ENCODE measurements at regions not wholly inside any gene's neighbourhood (a gene's known extent, or its start where the extent isn't known, plus 50 kb on each side); places are given as distances from the start of the nearest gene placed in this dataset.

DNA sequence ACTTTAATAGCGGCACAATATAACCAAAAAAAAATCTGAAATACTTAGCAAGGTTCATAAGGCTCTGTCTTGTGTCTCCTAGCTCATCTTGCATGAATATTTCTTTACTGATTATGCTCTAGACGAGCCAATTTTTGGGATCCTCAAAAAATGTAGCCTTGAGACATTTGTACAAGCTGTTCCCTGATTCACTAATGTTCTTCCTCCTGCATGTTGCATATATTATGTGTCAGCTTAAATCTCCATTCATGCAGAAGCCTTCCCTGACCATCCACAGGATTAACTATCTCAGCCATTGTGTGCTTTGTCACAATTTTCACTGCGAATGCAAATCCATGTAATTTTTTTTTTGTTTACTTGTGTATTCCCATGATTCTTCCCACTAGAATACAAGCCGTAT, 594.0 kb upstream of the VRK2 start:
- Histone ChIP-seq H3K27me3 (no peaks in the 10 kb centered on the region), H3K4me3 (no peak overlapping the region), H3K4me1 (no peaks in the 10 kb centered on the region), H3K9me3 (no peaks in the 10 kb centered on the region), H3K36me3 (no peaks in the 10 kb centered on the region), H3K27ac (no peak overlapping the region)
- intact Hi-C loops (cut with DNase I): no loop called here
- TF ChIP-seq CTCF (IDR thresholded peaks at IDR 0.05): no peak
- DNase-seq (no peak), ATAC-seq (no peak)

DNA sequence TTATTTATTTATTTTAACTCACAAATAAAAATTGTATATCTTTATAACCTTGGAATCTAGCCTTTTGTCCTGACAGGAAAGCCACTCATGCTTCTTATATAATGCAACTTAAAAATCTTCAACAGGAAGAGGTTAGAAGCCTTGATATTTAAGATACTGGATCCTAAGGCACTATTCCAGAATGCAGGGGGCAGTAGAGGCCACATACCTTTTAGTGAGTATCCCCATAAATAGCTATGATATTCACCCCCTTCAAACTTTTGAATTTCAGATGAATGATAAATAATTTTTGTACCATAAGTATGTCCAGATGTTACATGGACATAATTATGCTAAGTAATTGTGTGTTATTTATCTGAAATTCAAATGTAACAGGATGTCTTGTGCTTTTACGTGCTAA, 592.7 kb upstream of the VRK2 start:
- TF ChIP-seq CTCF (IDR thresholded peaks at IDR 0.05): no peak
- H3K4me1 ChIP-seq: no peaks in the 10 kb centered on the region
- intact Hi-C loops (cut with DNase I): no loop called here
- H3K27ac ChIP-seq: no peak overlapping the region
- DNase-seq (no peak), ATAC-seq (no peak)
- H3K9me3 ChIP-seq: no peaks in the 10 kb centered on the region
- no peak overlapping the region for H3K4me3 ChIP-seq
- no peaks in the 10 kb centered on the region for H3K27me3 ChIP-seq
- no peaks in the 10 kb centered on the region for H3K36me3 ChIP-seq

- H3K27me3 ChIP-seq: no peaks in the 10 kb centered on the region
- no peak overlapping the region for H3K4me3 ChIP-seq
- no peak overlapping the region for H3K27ac ChIP-seq
- TF ChIP-seq CTCF (IDR thresholded peaks at IDR 0.05): no peak
- ATAC-seq: no peak
- intact Hi-C loops (cut with DNase I): no loop called here
- no peaks in the 10 kb centered on the region for H3K9me3 ChIP-seq
- no peak for DNase-seq
- no peaks in the 10 kb centered on the region for H3K36me3 ChIP-seq
- H3K4me1 ChIP-seq: no peaks in the 10 kb centered on the region
Measured at GRCh38 chr2:57460396-57461276, 586.0 kb upstream of the VRK2 start.

- TF ChIP-seq CTCF (IDR thresholded peaks at IDR 0.05): no peak
- no peak for DNase-seq
- Histone ChIP-seq H3K36me3 (no peaks in the 10 kb centered on the region), H3K4me3 (no peak overlapping the region), H3K27ac (no peak overlapping the region), H3K27me3 (no peaks in the 10 kb centered on the region), H3K9me3 (no peaks in the 10 kb centered on the region), H3K4me1 (no peaks in the 10 kb centered on the region)
- ATAC-seq: no peak
- intact Hi-C loops (cut with DNase I): no loop called here
Measured at GRCh38 chr2:57461624-57462023, 585.0 kb upstream of the VRK2 start.

DNA sequence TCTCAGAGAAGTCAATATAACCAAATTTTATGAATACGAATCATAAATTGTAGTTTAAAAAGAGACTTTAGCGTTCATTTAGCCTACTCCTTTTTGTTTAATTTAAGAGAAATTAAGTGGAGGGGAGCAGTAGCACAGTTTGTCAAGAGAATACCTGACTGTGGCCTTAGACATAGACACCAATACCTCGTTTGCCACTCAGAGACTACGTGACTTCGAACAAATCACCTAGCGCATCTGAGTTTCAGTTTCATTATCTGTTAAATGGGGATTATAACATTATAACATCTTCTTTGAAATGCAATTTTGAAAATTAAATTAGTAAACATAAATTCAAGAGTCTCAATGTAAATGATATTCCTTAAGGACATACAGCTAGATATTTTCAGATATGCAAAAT, 581.5 kb upstream of the VRK2 start:
- Histone ChIP-seq H3K4me3 (no peak overlapping the region), H3K9me3 (no peaks in the 10 kb centered on the region), H3K36me3 (no peaks in the 10 kb centered on the region), H3K4me1 (no peaks in the 10 kb centered on the region), H3K27ac (no peak overlapping the region), H3K27me3 (no peaks in the 10 kb centered on the region)
- intact Hi-C loops (cut with DNase I): no loop called here
- TF ChIP-seq CTCF (IDR thresholded peaks at IDR 0.05): no peak
- no peak for DNase-seq
- no peak for ATAC-seq
